ENCODE measurements at regions not wholly inside any gene's neighbourhood (a gene's known extent, or its start where the extent isn't known, plus 50 kb on each side); places are given as distances from the start of the nearest gene placed in this dataset.
A peak's percentile ranks its signal among the peaks of the same experiment; 100 is the strongest.

DNA sequence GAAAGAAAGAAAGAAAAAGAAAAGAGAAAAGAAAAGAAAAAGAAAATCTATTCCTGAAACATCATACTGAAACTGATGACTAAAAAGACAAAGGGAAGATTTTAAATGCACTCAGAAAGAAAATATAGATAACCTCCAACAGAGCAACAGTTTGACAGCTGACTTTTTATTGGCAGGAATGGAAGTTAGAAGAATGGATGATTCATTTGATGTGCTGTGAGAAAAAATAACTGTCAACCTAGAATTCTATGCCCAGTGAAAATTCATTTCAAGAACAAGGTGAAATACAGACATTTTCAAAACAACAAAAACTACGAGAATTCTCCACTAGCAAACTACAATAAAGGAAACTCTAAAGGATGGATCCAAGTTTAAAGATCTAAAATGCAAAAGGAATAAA is 50.5 kb upstream of the HSPA12A start:
- no peak overlapping the region for H3K9ac ChIP-seq (ENCODE audit: low read length)
- H3K9me3 ChIP-seq (ENCODE audit: insufficient read depth, low read length): no peaks in the 10 kb centered on the region
- no peak for TF ChIP-seq EZH2phosphoT487 (IDR thresholded peaks at IDR 0.05; ENCODE audit: low read depth)
- TF ChIP-seq, protein P1, sequence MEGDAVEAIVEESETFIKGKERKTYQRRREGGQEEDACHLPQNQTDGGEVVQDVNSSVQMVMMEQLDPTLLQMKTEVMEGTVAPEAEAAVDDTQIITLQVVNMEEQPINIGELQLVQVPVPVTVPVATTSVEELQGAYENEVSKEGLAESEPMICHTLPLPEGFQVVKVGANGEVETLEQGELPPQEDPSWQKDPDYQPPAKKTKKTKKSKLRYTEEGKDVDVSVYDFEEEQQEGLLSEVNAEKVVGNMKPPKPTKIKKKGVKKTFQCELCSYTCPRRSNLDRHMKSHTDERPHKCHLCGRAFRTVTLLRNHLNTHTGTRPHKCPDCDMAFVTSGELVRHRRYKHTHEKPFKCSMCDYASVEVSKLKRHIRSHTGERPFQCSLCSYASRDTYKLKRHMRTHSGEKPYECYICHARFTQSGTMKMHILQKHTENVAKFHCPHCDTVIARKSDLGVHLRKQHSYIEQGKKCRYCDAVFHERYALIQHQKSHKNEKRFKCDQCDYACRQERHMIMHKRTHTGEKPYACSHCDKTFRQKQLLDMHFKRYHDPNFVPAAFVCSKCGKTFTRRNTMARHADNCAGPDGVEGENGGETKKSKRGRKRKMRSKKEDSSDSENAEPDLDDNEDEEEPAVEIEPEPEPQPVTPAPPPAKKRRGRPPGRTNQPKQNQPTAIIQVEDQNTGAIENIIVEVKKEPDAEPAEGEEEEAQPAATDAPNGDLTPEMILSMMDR (IDR thresholded peaks at IDR 0.05; ENCODE audit: low read depth, low read length): no peak
- H3K4me2 ChIP-seq (ENCODE audit: low read length): no peak overlapping the region
- no peaks in the 10 kb centered on the region for H3K27me3 ChIP-seq (ENCODE audit: low read depth, low read length)
- H3K4me3 ChIP-seq (ENCODE audit: low read length): no peak overlapping the region
- H3K27ac ChIP-seq (ENCODE audit: low read length): no peak overlapping the region
- H4K20me1 ChIP-seq (ENCODE audit: insufficient read depth, low read length): no peaks in the 10 kb centered on the region
- no peaks in the 10 kb centered on the region for H3K4me1 ChIP-seq (ENCODE audit: low read length)
- H2AFZ ChIP-seq (ENCODE audit: low read depth, low read length): no peak overlapping the region
- no peaks in the 10 kb centered on the region for H3K36me3 ChIP-seq (replicated peaks; ENCODE audit: low read depth, low read length)
- H3K79me2 ChIP-seq (ENCODE audit: low read length): no peaks in the 10 kb centered on the region

GRCh38 chr10:116796469-116796868 is 52.8 kb upstream of the ENO4 start:
- Histone ChIP-seq H3K4me2 (ENCODE audit: low read length) (peak overlapping the region; percentile 41; the same call in 1 of the 2 replicates), H3K4me3 (ENCODE audit: low read length) (no peak overlapping the region), H3K9ac (ENCODE audit: low read length) (no peak overlapping the region), H3K36me3 (replicated peaks; ENCODE audit: low read depth, low read length) (no peaks in the 10 kb centered on the region), H3K27me3 (ENCODE audit: low read depth, low read length) (no peaks in the 10 kb centered on the region), H3K27ac (ENCODE audit: low read length) (no peak overlapping the region), H3K9me3 (ENCODE audit: insufficient read depth, low read length) (no peaks in the 10 kb centered on the region), H3K4me1 (ENCODE audit: low read length) (no peaks in the 10 kb centered on the region), H4K20me1 (ENCODE audit: insufficient read depth, low read length) (no peaks in the 10 kb centered on the region), H2AFZ (ENCODE audit: low read depth, low read length) (no peak overlapping the region), H3K79me2 (ENCODE audit: low read length) (no peaks in the 10 kb centered on the region)
- TF ChIP-seq, protein P1 (IDR thresholded peaks at IDR 0.05; ENCODE audit: low read depth, low read length): no peak
- no peak for TF ChIP-seq EZH2phosphoT487 (IDR thresholded peaks at IDR 0.05; ENCODE audit: low read depth)

GRCh38 chr10:116796910-116797513 is 52.3 kb upstream of the ENO4 start:
- no peak for TF ChIP-seq EZH2phosphoT487 (IDR thresholded peaks at IDR 0.05; ENCODE audit: low read depth)
- TF ChIP-seq, protein P1 (IDR thresholded peaks at IDR 0.05; ENCODE audit: low read depth, low read length): peak; percentile 85
- Histone ChIP-seq H3K79me2 (ENCODE audit: low read length) (no peaks in the 10 kb centered on the region), H3K27ac (ENCODE audit: low read length) (no peak overlapping the region), H3K36me3 (replicated peaks; ENCODE audit: low read depth, low read length) (no peaks in the 10 kb centered on the region), H3K27me3 (ENCODE audit: low read depth, low read length) (no peaks in the 10 kb centered on the region), H3K4me1 (ENCODE audit: low read length) (no peaks in the 10 kb centered on the region), H2AFZ (ENCODE audit: low read depth, low read length) (no peak overlapping the region), H3K4me2 (ENCODE audit: low read length) (peak overlapping the region; percentile 41; the same call in 1 of the 2 replicates), H3K4me3 (ENCODE audit: low read length) (no peak overlapping the region), H4K20me1 (ENCODE audit: insufficient read depth, low read length) (no peaks in the 10 kb centered on the region), H3K9ac (ENCODE audit: low read length) (no peak overlapping the region), H3K9me3 (ENCODE audit: insufficient read depth, low read length) (no peaks in the 10 kb centered on the region)

DNA sequence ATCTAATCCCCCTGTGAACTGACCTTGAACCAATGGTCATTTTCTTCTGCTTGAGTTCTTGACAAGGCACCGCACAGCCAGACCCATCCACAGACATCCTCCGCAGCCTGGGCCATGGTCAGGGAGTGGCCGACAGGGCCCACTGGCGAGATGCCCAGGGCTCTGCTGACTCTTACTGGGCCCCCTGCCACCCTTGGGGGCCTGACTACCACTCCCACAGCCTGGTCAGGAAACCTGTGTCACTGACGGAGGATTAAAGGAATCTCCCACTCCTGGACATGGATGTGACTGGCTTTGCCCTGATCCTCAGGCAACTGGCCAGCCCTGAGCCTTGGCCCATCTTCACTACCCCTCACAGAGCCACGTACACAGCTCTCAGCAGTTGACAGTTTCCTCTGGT is 50.4 kb upstream of the ENO4 start:
- Histone ChIP-seq H3K9ac (ENCODE audit: low read length) (no peak overlapping the region), H3K4me3 (ENCODE audit: low read length) (no peak overlapping the region), H3K4me2 (ENCODE audit: low read length) (no peak overlapping the region), H3K4me1 (ENCODE audit: low read length) (no peaks in the 10 kb centered on the region), H3K9me3 (ENCODE audit: insufficient read depth, low read length) (no peaks in the 10 kb centered on the region), H4K20me1 (ENCODE audit: insufficient read depth, low read length) (no peaks in the 10 kb centered on the region), H3K36me3 (replicated peaks; ENCODE audit: low read depth, low read length) (no peaks in the 10 kb centered on the region), H3K27ac (ENCODE audit: low read length) (no peak overlapping the region), H3K27me3 (ENCODE audit: low read depth, low read length) (no peaks in the 10 kb centered on the region), H2AFZ (ENCODE audit: low read depth, low read length) (no peak overlapping the region), H3K79me2 (ENCODE audit: low read length) (no peaks in the 10 kb centered on the region)
- TF ChIP-seq, protein P1 (IDR thresholded peaks at IDR 0.05; ENCODE audit: low read depth, low read length): no peak
- no peak for TF ChIP-seq EZH2phosphoT487 (IDR thresholded peaks at IDR 0.05; ENCODE audit: low read depth)

Measured in OCI-LY3 (cell line).